ENCODE measurements at regions not wholly inside any gene's neighbourhood (a gene's known extent, or its start where the extent isn't known, plus 50 kb on each side); places are given as distances from the start of the nearest gene placed in this dataset.

GRCh38 chr14:35944847-35945246 is 118.7 kb downstream of the BRMS1L start:
- no peaks in the 10 kb centered on the region for H3K27me3 ChIP-seq
- no peak overlapping the region for H3K27ac ChIP-seq
- no peaks in the 10 kb centered on the region for H3K9me3 ChIP-seq
- DNase-seq (no peak), ATAC-seq (no peak), FAIRE-seq (no peak)
- no peak overlapping the region for H3K4me3 ChIP-seq
- 59 to 60% methylated on average over 5 of the region's 5 CpGs for WGBS, 2 donors
- intact Hi-C loops (cut with DNase I), result no loop called here
- TF ChIP-seq, protein P1, sequence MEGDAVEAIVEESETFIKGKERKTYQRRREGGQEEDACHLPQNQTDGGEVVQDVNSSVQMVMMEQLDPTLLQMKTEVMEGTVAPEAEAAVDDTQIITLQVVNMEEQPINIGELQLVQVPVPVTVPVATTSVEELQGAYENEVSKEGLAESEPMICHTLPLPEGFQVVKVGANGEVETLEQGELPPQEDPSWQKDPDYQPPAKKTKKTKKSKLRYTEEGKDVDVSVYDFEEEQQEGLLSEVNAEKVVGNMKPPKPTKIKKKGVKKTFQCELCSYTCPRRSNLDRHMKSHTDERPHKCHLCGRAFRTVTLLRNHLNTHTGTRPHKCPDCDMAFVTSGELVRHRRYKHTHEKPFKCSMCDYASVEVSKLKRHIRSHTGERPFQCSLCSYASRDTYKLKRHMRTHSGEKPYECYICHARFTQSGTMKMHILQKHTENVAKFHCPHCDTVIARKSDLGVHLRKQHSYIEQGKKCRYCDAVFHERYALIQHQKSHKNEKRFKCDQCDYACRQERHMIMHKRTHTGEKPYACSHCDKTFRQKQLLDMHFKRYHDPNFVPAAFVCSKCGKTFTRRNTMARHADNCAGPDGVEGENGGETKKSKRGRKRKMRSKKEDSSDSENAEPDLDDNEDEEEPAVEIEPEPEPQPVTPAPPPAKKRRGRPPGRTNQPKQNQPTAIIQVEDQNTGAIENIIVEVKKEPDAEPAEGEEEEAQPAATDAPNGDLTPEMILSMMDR (IDR thresholded peaks at IDR 0.05), result no peak
- H3K4me1 ChIP-seq, result peaks cover 0 to 2% (median 0%) of the 10 kb centered on the region in 3 donors
- H3K36me3 ChIP-seq, result no peaks in the 10 kb centered on the region

GRCh38 chr14:35940291-35940690 is 114.2 kb downstream of the BRMS1L start:
- FAIRE-seq (no peak), ATAC-seq (no peak), DNase-seq (no peak)
- Histone ChIP-seq H3K4me3 (no peak overlapping the region), H3K9me3 (no peaks in the 10 kb centered on the region), H3K4me1 (no peaks in the 10 kb centered on the region), H3K27me3 (no peaks in the 10 kb centered on the region), H3K27ac (no peak overlapping the region), H3K36me3 (no peaks in the 10 kb centered on the region)
- TF ChIP-seq, protein P1 (IDR thresholded peaks at IDR 0.05), result no peak
- intact Hi-C loops (cut with DNase I), result no loop called here
- WGBS, 2 donors, result 46 to 47% methylated on average over 4 of the region's 4 CpGs

GRCh38 chr14:35938770-35939169 is 112.6 kb downstream of the BRMS1L start:
- H3K27ac ChIP-seq, result no peak overlapping the region
- FAIRE-seq (no peak), DNase-seq (no peak), ATAC-seq (no peak)
- TF ChIP-seq, protein P1 (IDR thresholded peaks at IDR 0.05), result no peak
- intact Hi-C loops (cut with DNase I), result no loop called here
- 36 to 49% methylated on average over 2 of the region's 2 CpGs for WGBS, 2 donors
- H3K36me3 ChIP-seq, result no peaks in the 10 kb centered on the region
- H3K9me3 ChIP-seq, result no peaks in the 10 kb centered on the region
- H3K27me3 ChIP-seq, result no peaks in the 10 kb centered on the region
- H3K4me3 ChIP-seq, result no peak overlapping the region
- H3K4me1 ChIP-seq, result no peaks in the 10 kb centered on the region

DNA sequence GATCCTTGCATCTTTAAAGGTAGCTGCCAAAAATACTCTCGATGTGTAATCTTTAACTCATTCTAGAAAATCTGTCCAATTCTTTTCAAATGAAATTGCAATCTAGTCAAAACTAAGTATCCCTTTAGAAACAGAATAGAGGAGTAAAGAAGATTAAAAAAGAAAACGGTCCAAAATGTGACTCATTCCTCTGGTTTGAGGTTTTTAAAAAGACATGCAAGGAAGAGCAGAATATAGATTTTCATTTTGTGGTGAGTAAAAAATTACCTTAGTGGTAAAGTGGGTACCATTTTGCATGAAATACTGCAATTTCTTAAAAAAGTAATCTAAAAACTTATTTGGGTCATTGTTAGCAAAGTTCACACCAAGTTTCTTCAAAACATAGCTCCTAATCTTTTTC is 108.4 kb downstream of the BRMS1L start:
- DNase-seq (no peak), ATAC-seq (no peak), FAIRE-seq (no peak)
- no peaks in the 10 kb centered on the region for H3K9me3 ChIP-seq
- WGBS, 2 donors, result 38 to 47% methylated on average over 2 of the region's 2 CpGs
- no peaks in the 10 kb centered on the region for H3K27me3 ChIP-seq
- H3K36me3 ChIP-seq, result no peaks in the 10 kb centered on the region
- H3K4me1 ChIP-seq, result no peaks in the 10 kb centered on the region
- intact Hi-C loops (cut with DNase I), result no loop called here
- no peak overlapping the region for H3K4me3 ChIP-seq
- H3K27ac ChIP-seq, result no peak overlapping the region
- TF ChIP-seq, protein P1 (IDR thresholded peaks at IDR 0.05), result no peak

- no peaks in the 10 kb centered on the region for H3K9me3 ChIP-seq
- 62 to 68% methylated on average over 13 of the region's 13 CpGs for WGBS, 2 donors
- H3K4me1 ChIP-seq, result no peaks in the 10 kb centered on the region
- H3K36me3 ChIP-seq, result no peaks in the 10 kb centered on the region
- no peak for FAIRE-seq
- H3K27me3 ChIP-seq, result no peaks in the 10 kb centered on the region
- TF ChIP-seq, protein P1 (IDR thresholded peaks at IDR 0.05), result no peak
- no peak for ATAC-seq
- no peak for DNase-seq
- H3K27ac ChIP-seq, result no peak overlapping the region
- no peak overlapping the region for H3K4me3 ChIP-seq
- intact Hi-C loops (cut with DNase I), result no loop called here
These were observed 106.6 kb downstream of the BRMS1L start for GRCh38 chr14:35932659-35933159.
